Activated CD8-positive, alpha-beta T cell treated with anti-CD3 and anti-CD28 coated beads, Interleukin-2, amount 10 ng/mL, durations not matched to agents 7 days and 5 days (primary cell): ENCODE measurements at regions not wholly inside any gene's neighbourhood (a gene's known extent, or its start where the extent isn't known, plus 50 kb on each side); places are given as distances from the start of the nearest gene placed in this dataset.

Experiments
- ATAC-seq: fragments of 150-1000 bp; cut with Tn5 transposase; one replicate; pipeline ENCODE4 v1.10.0; 2021; ENCODE audit warnings: moderate library complexity
- CTCF ChIA-PET: fragments of 350-600 bp; sonication (Branson Sonifier 250); formaldehyde crosslinking; loops from one replicate; lab custom pipeline; 2021; ENCODE audit warnings: antibody characterized with exemption; lab: Charles Lee
- POLR2A ChIA-PET: fragments of 350-600 bp; sonication (Branson Sonifier 250); formaldehyde crosslinking; loops from one replicate; lab custom pipeline; 2021; ENCODE audit warnings: antibody characterized with exemption; lab: Charles Lee
- DNase-seq: peaks from one replicate; pipeline ENCODE4 v3.0.0-alpha.2; 2020
- H3K27ac Mint-ChIP-seq: one replicate; pipeline ENCODE4 v1.8.0; 2021; ENCODE audit warnings: mild to moderate bottlenecking, mixed read lengths
- H3K27me3 Mint-ChIP-seq: one replicate; pipeline ENCODE4 v1.8.0; 2021; ENCODE audit warnings: low read depth, mixed read lengths
- H3K36me3 Mint-ChIP-seq: one replicate; pipeline ENCODE4 v1.8.0; 2021; ENCODE audit warnings: low read depth, mixed read lengths
- H3K4me1 Mint-ChIP-seq: one replicate; pipeline ENCODE4 v1.8.0; 2021; ENCODE audit warnings: low read depth, mixed read lengths
- H3K4me3 Mint-ChIP-seq: one replicate; pipeline ENCODE4 v1.8.0; 2021; ENCODE audit warnings: mild to moderate bottlenecking, mixed read lengths
- H3K9me3 Mint-ChIP-seq: one replicate; pipeline ENCODE4 v1.8.0; 2022; ENCODE audit warnings: mixed read lengths; ENCODE audit not compliant: insufficient read depth

DNA sequence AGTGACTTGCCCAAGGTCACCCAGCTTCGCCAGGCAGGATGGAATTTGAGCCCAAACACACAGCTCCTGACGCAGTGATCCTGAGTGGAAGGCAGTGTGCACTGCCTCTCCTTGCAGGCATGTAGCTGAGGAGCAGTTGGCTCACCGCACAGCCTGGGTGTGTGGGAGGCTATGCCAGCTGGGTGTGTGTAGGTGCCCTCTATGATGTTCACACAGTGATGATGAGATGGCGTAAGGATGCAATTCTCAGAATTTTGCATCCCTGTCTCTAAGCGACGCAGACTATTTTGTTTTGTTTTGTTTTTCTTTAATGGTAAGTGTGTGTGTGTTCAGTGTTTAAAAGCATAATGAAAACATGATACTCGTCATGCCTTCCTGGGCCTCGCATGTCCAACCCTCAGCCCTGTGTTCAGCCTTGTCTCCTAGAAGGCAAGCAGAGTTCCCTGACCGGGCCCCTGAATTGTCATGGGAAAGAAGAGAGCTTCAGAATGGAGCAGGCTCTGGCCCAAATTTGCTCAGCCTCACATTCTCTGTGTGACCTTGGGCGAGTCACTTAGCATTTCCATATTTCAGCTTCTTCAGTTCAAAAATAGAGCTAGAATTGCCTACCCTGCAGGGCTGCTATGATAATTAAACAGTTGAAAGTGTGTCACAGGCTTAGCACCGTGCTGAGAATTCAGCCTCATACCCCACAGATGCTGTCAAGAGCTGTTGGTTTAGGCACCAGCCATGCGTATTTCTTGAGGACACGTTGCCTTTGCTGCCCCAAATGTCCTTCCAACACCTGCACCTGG is 603.6 kb upstream of the RAB6C start:
- no peaks in the 10 kb centered on the region for H3K4me1 Mint-ChIP-seq
- H3K4me3 Mint-ChIP-seq = no peak overlapping the region
- ChIA-PET POLR2A (no interaction called here), CTCF (no interaction called here)
- no peaks in the 10 kb centered on the region for H3K27me3 Mint-ChIP-seq
- H3K27ac Mint-ChIP-seq = no peak overlapping the region
- no peaks in the 10 kb centered on the region for H3K9me3 Mint-ChIP-seq
- DNase-seq = no peak
- no peaks in the 10 kb centered on the region for H3K36me3 Mint-ChIP-seq
- no peak for ATAC-seq

GRCh38 chr2:129376426-129377077 is 602.9 kb upstream of the RAB6C start:
- POLR2A ChIA-PET = no interaction called here
- Mint-ChIP-seq H3K27me3 (no peaks in the 10 kb centered on the region), H3K4me3 (no peak overlapping the region), H3K9me3 (no peaks in the 10 kb centered on the region), H3K4me1 (no peaks in the 10 kb centered on the region), H3K27ac (no peak overlapping the region), H3K36me3 (no peaks in the 10 kb centered on the region)
- no peak for ATAC-seq
- DNase-seq = no peak
- CTCF ChIA-PET = no interaction called here

- Mint-ChIP-seq H3K27ac (no peak overlapping the region), H3K36me3 (no peaks in the 10 kb centered on the region), H3K9me3 (no peaks in the 10 kb centered on the region), H3K4me3 (no peak overlapping the region), H3K4me1 (no peaks in the 10 kb centered on the region), H3K27me3 (no peaks in the 10 kb centered on the region)
- CTCF ChIA-PET = no interaction called here
- no peak for ATAC-seq
- POLR2A ChIA-PET = no interaction called here
- no peak for DNase-seq
Measured at GRCh38 chr2:129377078-129377469, 602.4 kb upstream of the RAB6C start.

DNA sequence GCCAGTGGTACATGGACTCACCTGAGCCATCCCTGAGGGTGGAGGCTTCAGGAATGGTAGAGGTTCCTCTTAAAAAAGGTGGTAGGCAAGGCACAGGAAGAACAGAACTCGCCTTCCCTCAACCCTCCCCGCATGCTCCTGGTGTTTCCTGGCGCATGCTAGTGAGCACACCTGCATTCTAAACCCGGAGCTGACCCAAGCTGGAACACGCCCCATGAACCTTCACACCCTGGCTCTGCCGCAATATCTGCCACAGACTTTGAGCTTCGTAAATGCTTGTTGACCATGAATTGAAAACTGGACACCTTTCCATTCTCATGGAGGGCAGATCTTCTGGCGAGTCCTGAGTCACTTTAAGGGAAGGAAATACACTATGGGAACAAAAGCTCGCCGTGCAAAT is 601.3 kb upstream of the RAB6C start:
- H3K4me3 Mint-ChIP-seq = no peak overlapping the region
- H3K9me3 Mint-ChIP-seq = no peaks in the 10 kb centered on the region
- ChIA-PET CTCF (no interaction called here), POLR2A (no interaction called here)
- H3K36me3 Mint-ChIP-seq = no peaks in the 10 kb centered on the region
- ATAC-seq (no peak), DNase-seq (no peak)
- no peak overlapping the region for H3K27ac Mint-ChIP-seq
- H3K27me3 Mint-ChIP-seq = no peaks in the 10 kb centered on the region
- no peaks in the 10 kb centered on the region for H3K4me1 Mint-ChIP-seq

DNA sequence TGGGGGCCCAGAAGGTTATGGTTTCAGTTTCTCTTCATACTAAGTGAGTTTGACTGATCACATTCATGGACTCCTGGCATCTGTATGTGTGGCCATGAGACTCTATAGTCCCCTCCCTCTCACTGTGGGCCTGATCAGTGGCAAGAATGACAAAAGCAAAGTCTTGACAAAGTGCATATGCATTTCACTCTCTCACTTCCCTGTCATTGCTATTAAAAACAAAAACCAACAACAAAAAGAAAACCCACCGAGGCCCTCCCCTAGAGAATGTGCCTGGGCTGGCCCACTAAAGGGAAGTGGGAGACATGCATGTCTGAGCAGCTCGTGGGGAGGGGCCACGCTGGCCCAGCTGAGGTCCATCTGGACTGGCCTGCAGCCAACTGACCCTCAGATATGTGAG is 600.1 kb upstream of the RAB6C start:
- H3K4me3 Mint-ChIP-seq = no peak overlapping the region
- H3K36me3 Mint-ChIP-seq = no peaks in the 10 kb centered on the region
- DNase-seq (no peak), ATAC-seq (no peak)
- H3K27me3 Mint-ChIP-seq = no peaks in the 10 kb centered on the region
- H3K27ac Mint-ChIP-seq = no peak overlapping the region
- ChIA-PET CTCF (no interaction called here), POLR2A (no interaction called here)
- H3K4me1 Mint-ChIP-seq = no peaks in the 10 kb centered on the region
- no peaks in the 10 kb centered on the region for H3K9me3 Mint-ChIP-seq

DNA sequence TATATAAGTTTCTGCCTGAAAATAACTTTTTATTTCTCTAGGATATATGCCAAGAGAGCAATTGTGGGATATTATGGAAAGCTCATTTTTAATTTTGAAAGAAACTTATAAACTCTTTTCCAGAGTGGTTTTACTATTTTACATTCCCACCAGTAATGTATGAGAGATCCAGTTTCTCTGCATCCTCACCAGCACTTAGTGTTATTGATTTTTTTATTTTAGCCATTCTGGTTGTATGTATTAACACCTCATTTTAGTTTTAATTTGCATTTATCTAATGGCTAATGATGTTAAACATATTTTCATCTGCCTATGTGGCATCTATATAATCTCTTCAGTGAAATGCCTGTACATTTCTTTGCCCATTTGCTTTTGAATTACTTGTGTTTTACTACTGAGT is 597.7 kb upstream of the RAB6C start:
- Mint-ChIP-seq H3K4me3 (no peak overlapping the region), H3K27me3 (no peaks in the 10 kb centered on the region), H3K27ac (no peak overlapping the region), H3K9me3 (no peaks in the 10 kb centered on the region), H3K4me1 (no peaks in the 10 kb centered on the region), H3K36me3 (no peaks in the 10 kb centered on the region)
- ATAC-seq (no peak), DNase-seq (no peak)
- ChIA-PET CTCF (no interaction called here), POLR2A (interaction anchor here (0.6 kb wide), 1 partner anchor 9 kb away, joined by 3 read pairs; no protein-coding TSS in a partner anchor)

- POLR2A ChIA-PET = no interaction called here
- H3K4me1 Mint-ChIP-seq = no peaks in the 10 kb centered on the region
- H3K9me3 Mint-ChIP-seq = no peaks in the 10 kb centered on the region
- CTCF ChIA-PET = no interaction called here
- no peak overlapping the region for H3K4me3 Mint-ChIP-seq
- no peaks in the 10 kb centered on the region for H3K36me3 Mint-ChIP-seq
- ATAC-seq = no peak
- no peak for DNase-seq
- no peak overlapping the region for H3K27ac Mint-ChIP-seq
- H3K27me3 Mint-ChIP-seq = no peaks in the 10 kb centered on the region
Measured at GRCh38 chr2:129388870-129389269, 590.6 kb upstream of the RAB6C start.

DNA sequence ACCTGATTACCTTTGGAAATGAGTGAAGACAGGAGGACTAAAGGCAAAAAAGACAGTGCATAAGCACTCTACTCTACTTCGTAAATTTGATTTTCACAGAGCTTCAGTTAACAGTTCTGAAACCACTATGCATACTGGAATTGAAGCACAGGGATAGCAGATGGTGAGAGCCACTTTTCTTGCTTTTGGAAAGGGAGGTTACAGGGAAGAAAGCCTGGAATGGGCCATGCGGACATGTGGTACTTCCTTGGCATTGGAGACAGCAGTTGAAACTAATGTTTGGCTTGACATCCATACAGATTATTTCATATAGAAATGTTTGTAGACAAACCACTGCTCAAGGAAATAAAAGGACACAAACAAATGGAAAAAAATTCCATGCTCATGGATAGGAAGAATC is 585.6 kb upstream of the RAB6C start:
- Mint-ChIP-seq H3K27ac (no peak overlapping the region), H3K27me3 (no peaks in the 10 kb centered on the region), H3K36me3 (no peaks in the 10 kb centered on the region), H3K4me3 (no peak overlapping the region), H3K9me3 (no peaks in the 10 kb centered on the region), H3K4me1 (no peaks in the 10 kb centered on the region)
- DNase-seq (no peak), ATAC-seq (no peak)
- CTCF ChIA-PET = no interaction called here
- POLR2A ChIA-PET = no interaction called here

- Mint-ChIP-seq H3K4me1 (no peaks in the 10 kb centered on the region), H3K9me3 (no peaks in the 10 kb centered on the region), H3K27me3 (no peaks in the 10 kb centered on the region), H3K4me3 (no peak overlapping the region), H3K36me3 (no peaks in the 10 kb centered on the region), H3K27ac (no peak overlapping the region)
- ATAC-seq (no peak), DNase-seq (peak; percentile 21)
- ChIA-PET POLR2A (no interaction called here), CTCF (no interaction called here)
Measured at GRCh38 chr2:129396980-129397599, 582.4 kb upstream of the RAB6C start.

DNA sequence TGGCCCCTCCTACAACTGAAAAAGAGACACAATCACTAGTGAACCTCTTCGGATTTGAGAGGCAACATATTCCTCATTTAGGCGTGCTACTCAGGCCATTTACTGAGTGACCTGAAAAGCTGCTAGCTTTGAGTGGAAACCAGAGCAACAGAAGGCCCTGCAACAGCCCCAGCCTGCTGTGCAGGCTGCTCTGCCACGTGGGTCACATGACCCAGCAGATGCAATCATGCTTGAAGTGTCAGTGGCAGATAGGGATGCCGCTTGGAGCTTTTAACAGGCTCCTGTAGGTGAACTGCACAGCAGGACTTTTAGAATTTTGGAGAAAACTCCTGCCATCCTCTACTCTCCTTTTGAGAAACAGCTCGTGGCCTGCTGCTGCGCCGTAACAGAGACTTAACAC is 578.6 kb upstream of the RAB6C start:
- ChIA-PET POLR2A (no interaction called here), CTCF (no interaction called here)
- Mint-ChIP-seq H3K36me3 (no peaks in the 10 kb centered on the region), H3K9me3 (no peaks in the 10 kb centered on the region), H3K27ac (no peak overlapping the region), H3K4me3 (no peak overlapping the region), H3K27me3 (no peaks in the 10 kb centered on the region), H3K4me1 (no peaks in the 10 kb centered on the region)
- ATAC-seq = no peak
- DNase-seq = no peak

DNA sequence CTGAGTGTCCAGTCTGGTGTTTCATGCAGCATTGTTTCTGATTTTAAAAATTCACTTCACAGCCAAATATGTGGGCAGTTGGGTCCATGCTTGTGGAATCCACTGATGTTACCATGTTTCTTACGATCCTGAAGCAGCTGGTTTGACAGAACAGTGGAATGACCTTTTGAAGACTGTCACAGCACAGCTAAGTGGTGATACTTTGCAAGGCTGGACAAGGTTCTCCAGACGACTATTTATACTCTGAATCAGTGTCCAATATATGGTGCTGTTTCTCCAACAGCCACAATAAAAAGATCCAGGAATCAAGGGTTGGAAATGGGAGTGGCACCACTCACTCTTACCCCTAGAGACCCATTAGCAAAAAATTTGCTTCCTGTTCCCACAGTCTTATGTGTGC is 577.4 kb upstream of the RAB6C start:
- H3K27me3 Mint-ChIP-seq = no peaks in the 10 kb centered on the region
- no peaks in the 10 kb centered on the region for H3K36me3 Mint-ChIP-seq
- POLR2A ChIA-PET = no interaction called here
- ATAC-seq (no peak), DNase-seq (no peak)
- H3K4me3 Mint-ChIP-seq = no peak overlapping the region
- H3K9me3 Mint-ChIP-seq = no peaks in the 10 kb centered on the region
- no peaks in the 10 kb centered on the region for H3K4me1 Mint-ChIP-seq
- no peak overlapping the region for H3K27ac Mint-ChIP-seq
- CTCF ChIA-PET = no interaction called here

GRCh38 chr2:129404000-129404685 is 575.3 kb upstream of the RAB6C start:
- Mint-ChIP-seq H3K27ac (no peak overlapping the region), H3K36me3 (no peaks in the 10 kb centered on the region), H3K27me3 (peaks cover 2% of the 10 kb centered on the region), H3K4me3 (no peak overlapping the region), H3K4me1 (no peaks in the 10 kb centered on the region), H3K9me3 (no peaks in the 10 kb centered on the region)
- ATAC-seq (no peak), DNase-seq (no peak)
- ChIA-PET CTCF (no interaction called here), POLR2A (no interaction called here)
